Keratinocyte (primary cell): ENCODE measurements at regions not wholly inside any gene's neighbourhood (a gene's known extent, or its start where the extent isn't known, plus 50 kb on each side); places are given as distances from the start of the nearest gene placed in this dataset.

Experiments
- DNase-seq: peaks from one replicate; pipeline ENCODE4 v3.0.0-alpha.2; 2011; ENCODE audit warnings: low read depth, missing footprints, low spot score
- FAIRE-seq: peaks from 2 replicates; lab custom pipeline; 2011; peaks lifted over from hg19 to GRCh38; lab: Jason Lieb, UNC
- H2AFZ ChIP-seq: 2 replicates; pipeline ENCODE4 v1.6.0; 2012; ENCODE audit warnings: low read length, control low read depth, inconsistent platforms; ENCODE audit not compliant: control insufficient read depth
- H3K27ac ChIP-seq: 2 replicates; pipeline ENCODE4 v1.5.1; 2011; ENCODE audit warnings: low read length; ENCODE audit not compliant: control insufficient read depth, insufficient read depth
- H3K27me3 ChIP-seq: 3 replicates; pipeline ENCODE4 v1.6.0; 2011; ENCODE audit warnings: low read length; ENCODE audit not compliant: control insufficient read depth, insufficient read depth; ENCODE audit errors: extremely low read depth
- H3K36me3 ChIP-seq, 2 experiments: 2 replicates in 1 of 2; 3 replicates in 1 of 2; pipeline ENCODE4 v1.5.1; 2011; ENCODE audit warnings: low read length in 2 of 2, mild to moderate bottlenecking in 1 of 2; ENCODE audit not compliant: control insufficient read depth in 2 of 2, insufficient read depth in 2 of 2; ENCODE audit errors: extremely low read depth in 1 of 2
- H3K4me1 ChIP-seq: 3 replicates; pipeline ENCODE4 v1.5.1; 2011; ENCODE audit warnings: low read length; ENCODE audit not compliant: control insufficient read depth, insufficient read depth; ENCODE audit errors: extremely low read depth
- H3K4me2 ChIP-seq: 3 replicates; pipeline ENCODE4 v1.6.0; 2011; ENCODE audit warnings: low read depth, low read length; ENCODE audit not compliant: control insufficient read depth, insufficient read depth; ENCODE audit errors: extremely low read depth
- H3K4me3 ChIP-seq, 3 experiments: fragments of 200-600 bp in 1 of 3; sonication (generic) in 1 of 3; 2 replicates in 2 of 3; 3 replicates in 1 of 3; pipeline ENCODE4 v1.5.1; 2011 to 2016; ENCODE audit warnings: low read length in 3 of 3, mild to moderate bottlenecking in 3 of 3, control low read depth in 2 of 3, inconsistent platforms in 1 of 3, low read depth in 1 of 3, mixed read lengths in 1 of 3, mixed run types in 1 of 3, moderate library complexity in 1 of 3; ENCODE audit not compliant: control insufficient read depth in 2 of 3, insufficient read depth in 2 of 3; ENCODE audit errors: extremely low read depth in 1 of 3
- H3K79me2 ChIP-seq: 2 replicates; pipeline ENCODE4 v1.6.0; 2012; ENCODE audit warnings: low read length; ENCODE audit not compliant: control insufficient read depth, insufficient read depth
- H3K9ac ChIP-seq: 3 replicates; pipeline ENCODE4 v1.6.0; 2011; ENCODE audit warnings: low read length; ENCODE audit not compliant: control insufficient read depth, insufficient read depth; ENCODE audit errors: extremely low read depth
- H3K9me1 ChIP-seq: 3 replicates; pipeline ENCODE4 v1.6.0; 2011; ENCODE audit warnings: low read length; ENCODE audit not compliant: control insufficient read depth, insufficient read depth; ENCODE audit errors: extremely low read depth
- H3K9me3 ChIP-seq: 2 replicates; pipeline ENCODE4 v1.5.1; 2012; ENCODE audit warnings: low read depth, low read length; ENCODE audit not compliant: control insufficient read depth
- H4K20me1 ChIP-seq: 3 replicates; pipeline ENCODE4 v1.6.0; 2011; ENCODE audit warnings: low read length; ENCODE audit not compliant: control insufficient read depth, insufficient read depth; ENCODE audit errors: extremely low read depth
- CTCF ChIP-seq, 3 experiments: IDR thresholded peaks in 1 of 3; conservative IDR thresholded peaks in 1 of 3; optimal IDR thresholded peaks in 1 of 3; 2 replicates in 2 of 3; 3 replicates in 1 of 3; pipeline versions ENCODE3 to v1.5.1; 2011; ENCODE audit warnings: low read length in 3 of 3, mild to moderate bottlenecking in 3 of 3, moderate library complexity in 2 of 3, control low read depth in 1 of 3, inconsistent platforms in 1 of 3; ENCODE audit not compliant: insufficient read depth in 2 of 3; ENCODE audit errors: extremely low read depth in 1 of 3
- EZH2 ChIP-seq: IDR thresholded peaks from one replicate; pipeline ENCODE4 v1.6.1; 2012; ENCODE audit warnings: inconsistent platforms, mild to moderate bottlenecking, low read length, moderate library complexity
- dilution Hi-C: fragments of 300-500 bp; cut with MboI; formaldehyde crosslinking; loops from one replicate; pipeline ENCODE4 v1.7.0; 2020; ENCODE audit warnings: low sequenced_read_pairs; ENCODE audit not compliant: extremely low pct_ligation_motif_present

DNA sequence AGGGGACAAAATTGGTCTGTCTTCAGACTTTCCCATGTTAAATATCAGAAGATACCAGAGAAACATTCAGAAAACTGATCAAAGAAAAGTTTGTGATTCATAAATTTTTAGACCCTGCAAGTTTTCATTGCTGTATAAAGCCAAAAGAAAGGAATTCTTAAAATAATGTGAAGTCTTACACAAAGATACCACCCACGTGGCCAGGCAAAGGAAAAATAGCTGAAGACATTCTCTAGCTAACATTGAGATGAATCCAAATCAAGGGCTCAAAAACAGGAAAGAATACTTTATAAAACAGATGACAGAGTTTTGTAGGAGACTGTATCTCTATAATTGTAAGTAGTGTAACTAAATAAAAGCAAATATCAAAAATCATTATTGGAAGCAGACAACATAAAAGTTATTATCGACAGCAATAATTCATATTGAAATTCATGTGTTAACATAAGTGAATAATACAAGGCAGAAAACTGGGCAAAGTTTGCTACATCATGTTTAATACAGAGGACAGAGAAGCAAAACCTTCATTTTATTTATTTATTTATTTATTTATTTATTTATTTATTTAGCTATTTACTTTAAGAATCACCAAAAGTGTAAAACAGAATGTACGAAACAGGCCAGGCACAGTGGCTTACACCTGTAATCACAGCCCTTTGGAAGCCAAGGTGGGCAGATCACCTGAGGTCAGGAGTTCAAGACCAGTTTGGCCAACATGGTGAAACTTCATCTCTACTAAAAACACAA lies 204.6 kb upstream of the SLIT2 start:
- Histone ChIP-seq H2AFZ (no peak overlapping the region), H3K4me3 (no peak overlapping the region), H3K9me3 (no peaks in the 10 kb centered on the region), H3K27me3 (no peaks in the 10 kb centered on the region), H3K9ac (no peak overlapping the region), H3K27ac (no peak overlapping the region), H3K36me3 (no peaks in the 10 kb centered on the region), H3K4me2 (no peak overlapping the region), H3K9me1 (no peaks in the 10 kb centered on the region), H4K20me1 (no peaks in the 10 kb centered on the region), H3K4me1 (peaks cover 3% of the 10 kb centered on the region), H3K79me2 (no peaks in the 10 kb centered on the region)
- FAIRE-seq (no peak), DNase-seq (no peak)
- TF ChIP-seq CTCF (optimal IDR thresholded peaks at IDR 0.05 in 1 of 3, IDR thresholded peaks at IDR 0.05 in 1 of 3, conservative IDR thresholded peaks at IDR 0.05 in 1 of 3; ENCODE audit: extremely low read depth in 1 of 3, insufficient read depth in 2 of 3, low read length in 3 of 3) = no peak
- no peak for TF ChIP-seq EZH2
- dilution Hi-C loops = no loop called here

DNA sequence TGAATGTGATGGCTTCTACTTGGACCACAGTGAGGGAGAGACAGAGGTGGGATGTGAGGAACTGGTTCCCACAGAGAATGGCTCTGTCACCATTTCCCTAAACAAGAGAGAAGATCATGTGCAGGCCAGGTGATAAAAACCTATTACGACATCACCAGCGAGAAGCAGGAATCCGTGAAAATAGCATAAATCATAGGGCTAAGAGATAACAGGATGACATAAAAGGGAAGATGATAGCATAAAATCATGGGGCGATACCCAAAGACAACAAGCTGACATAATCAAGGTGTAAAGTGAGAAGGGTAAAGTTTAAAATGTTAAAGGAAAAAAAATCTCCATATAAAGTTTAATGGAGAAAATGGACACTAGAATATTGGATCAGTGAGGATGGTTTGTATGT lies 205.5 kb upstream of the SLIT2 start:
- no peak for TF ChIP-seq EZH2
- no peak overlapping the region for H3K27ac ChIP-seq
- FAIRE-seq (no peak), DNase-seq (no peak)
- H4K20me1 ChIP-seq = no peaks in the 10 kb centered on the region
- no peaks in the 10 kb centered on the region for H3K36me3 ChIP-seq
- H3K9me3 ChIP-seq = no peaks in the 10 kb centered on the region
- no peak overlapping the region for H3K4me3 ChIP-seq
- no peaks in the 10 kb centered on the region for H3K79me2 ChIP-seq
- dilution Hi-C loops = no loop called here
- H3K4me2 ChIP-seq = no peak overlapping the region
- H3K9me1 ChIP-seq = no peaks in the 10 kb centered on the region
- H2AFZ ChIP-seq = no peak overlapping the region
- peaks cover 3% of the 10 kb centered on the region for H3K4me1 ChIP-seq
- no peak overlapping the region for H3K9ac ChIP-seq
- no peaks in the 10 kb centered on the region for H3K27me3 ChIP-seq

DNA sequence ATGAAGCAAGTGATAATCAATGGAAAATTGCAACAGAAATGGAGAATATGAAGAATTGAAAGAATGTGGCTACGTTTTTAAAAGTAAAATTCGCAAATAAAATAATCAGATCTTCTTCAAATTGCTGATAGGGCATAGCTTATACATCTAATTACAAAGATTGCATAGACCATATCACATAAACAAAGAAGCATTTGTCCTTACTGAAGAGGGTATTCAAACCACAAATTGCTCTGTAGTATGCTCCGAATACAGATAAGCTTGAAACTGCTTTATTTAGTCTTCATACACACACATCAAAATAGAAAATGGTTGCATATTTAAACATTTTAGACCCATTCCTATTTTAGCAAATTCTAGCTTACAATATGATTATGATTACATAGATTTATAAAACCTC lies 206.7 kb upstream of the SLIT2 start:
- no peaks in the 10 kb centered on the region for H3K79me2 ChIP-seq
- no peak overlapping the region for H3K4me3 ChIP-seq
- no peak for TF ChIP-seq CTCF (optimal IDR thresholded peaks at IDR 0.05 in 1 of 3, IDR thresholded peaks at IDR 0.05 in 1 of 3, conservative IDR thresholded peaks at IDR 0.05 in 1 of 3; ENCODE audit: extremely low read depth in 1 of 3, insufficient read depth in 2 of 3, low read length in 3 of 3)
- TF ChIP-seq EZH2 = no peak
- no peak for FAIRE-seq
- dilution Hi-C loops = no loop called here
- H3K27ac ChIP-seq = no peak overlapping the region
- no peaks in the 10 kb centered on the region for H4K20me1 ChIP-seq
- H3K9me3 ChIP-seq = no peaks in the 10 kb centered on the region
- H3K9me1 ChIP-seq = no peaks in the 10 kb centered on the region
- H3K4me1 ChIP-seq = peaks cover 3% of the 10 kb centered on the region
- DNase-seq = no peak
- H2AFZ ChIP-seq = no peak overlapping the region
- no peaks in the 10 kb centered on the region for H3K27me3 ChIP-seq
- no peak overlapping the region for H3K4me2 ChIP-seq
- no peak overlapping the region for H3K9ac ChIP-seq
- no peaks in the 10 kb centered on the region for H3K36me3 ChIP-seq
